ENCODE measurements at regions not wholly inside any gene's neighbourhood (a gene's known extent, or its start where the extent isn't known, plus 50 kb on each side); places are given as distances from the start of the nearest gene placed in this dataset.

DNA sequence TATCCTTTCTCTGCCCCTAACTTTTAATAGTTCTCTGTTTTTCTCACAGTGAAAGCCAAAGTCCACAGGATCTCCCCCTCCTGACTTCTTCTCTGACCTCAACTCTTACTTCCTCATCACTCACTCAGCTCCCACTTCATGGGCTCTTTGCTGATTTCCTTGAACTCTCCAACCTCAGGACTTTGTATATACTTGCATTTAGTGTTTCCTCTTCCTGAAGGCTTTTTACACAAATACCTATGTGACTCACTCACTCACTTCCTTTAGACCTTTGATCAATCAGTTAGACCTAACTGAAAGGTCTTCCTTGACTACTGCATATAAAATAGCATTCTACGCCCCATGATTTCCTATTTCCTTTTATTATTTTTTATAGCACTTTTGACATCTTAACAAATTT, 233.1 kb upstream of the MEX3C start:
- no peaks in the 10 kb centered on the region for H3K36me3 Mint-ChIP-seq (ENCODE audit: low read depth)
- no peaks in the 10 kb centered on the region for H3K9me3 Mint-ChIP-seq
- no peaks in the 10 kb centered on the region for H3K27me3 Mint-ChIP-seq (ENCODE audit: insufficient read depth)
- TF ChIP-seq, protein P1, sequence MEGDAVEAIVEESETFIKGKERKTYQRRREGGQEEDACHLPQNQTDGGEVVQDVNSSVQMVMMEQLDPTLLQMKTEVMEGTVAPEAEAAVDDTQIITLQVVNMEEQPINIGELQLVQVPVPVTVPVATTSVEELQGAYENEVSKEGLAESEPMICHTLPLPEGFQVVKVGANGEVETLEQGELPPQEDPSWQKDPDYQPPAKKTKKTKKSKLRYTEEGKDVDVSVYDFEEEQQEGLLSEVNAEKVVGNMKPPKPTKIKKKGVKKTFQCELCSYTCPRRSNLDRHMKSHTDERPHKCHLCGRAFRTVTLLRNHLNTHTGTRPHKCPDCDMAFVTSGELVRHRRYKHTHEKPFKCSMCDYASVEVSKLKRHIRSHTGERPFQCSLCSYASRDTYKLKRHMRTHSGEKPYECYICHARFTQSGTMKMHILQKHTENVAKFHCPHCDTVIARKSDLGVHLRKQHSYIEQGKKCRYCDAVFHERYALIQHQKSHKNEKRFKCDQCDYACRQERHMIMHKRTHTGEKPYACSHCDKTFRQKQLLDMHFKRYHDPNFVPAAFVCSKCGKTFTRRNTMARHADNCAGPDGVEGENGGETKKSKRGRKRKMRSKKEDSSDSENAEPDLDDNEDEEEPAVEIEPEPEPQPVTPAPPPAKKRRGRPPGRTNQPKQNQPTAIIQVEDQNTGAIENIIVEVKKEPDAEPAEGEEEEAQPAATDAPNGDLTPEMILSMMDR (conservative IDR thresholded peaks at IDR 0.05): no peak
- Histone ChIP-seq H3K9me3 (ENCODE audit: control insufficient read depth, low read length) (no peaks in the 10 kb centered on the region), H3K4me3 (ENCODE audit: low read length) (no peak overlapping the region), H3K4me1 (ENCODE audit: control insufficient read depth, insufficient read depth, low read length) (no peaks in the 10 kb centered on the region), H3K9ac (ENCODE audit: extremely low read depth, low read length, poor library complexity, severe bottlenecking) (no peak overlapping the region), H3K27ac (ENCODE audit: low read depth, low read length) (no peak overlapping the region), H3K36me3 (ENCODE audit: control insufficient read depth, insufficient read depth, low read length) (no peaks in the 10 kb centered on the region), H3K27me3 (ENCODE audit: control insufficient read depth, insufficient read depth, low read length, poor library complexity, severe bottlenecking) (no peaks in the 10 kb centered on the region)
- 100% methylated on average over 1 of the region's 1 CpG; no CpG with 5 or more reads in 1 of the 2 experiments for WGBS, 2 experiments (ENCODE audit: insufficient coverage in 1 of 2, insufficient read length in 1 of 2)
- no peak overlapping the region for H3K27ac Mint-ChIP-seq
- DNase-seq: no peak
- H3K4me1 Mint-ChIP-seq: peaks cover 19% of the 10 kb centered on the region
- H3K4me3 Mint-ChIP-seq: no peak overlapping the region

DNA sequence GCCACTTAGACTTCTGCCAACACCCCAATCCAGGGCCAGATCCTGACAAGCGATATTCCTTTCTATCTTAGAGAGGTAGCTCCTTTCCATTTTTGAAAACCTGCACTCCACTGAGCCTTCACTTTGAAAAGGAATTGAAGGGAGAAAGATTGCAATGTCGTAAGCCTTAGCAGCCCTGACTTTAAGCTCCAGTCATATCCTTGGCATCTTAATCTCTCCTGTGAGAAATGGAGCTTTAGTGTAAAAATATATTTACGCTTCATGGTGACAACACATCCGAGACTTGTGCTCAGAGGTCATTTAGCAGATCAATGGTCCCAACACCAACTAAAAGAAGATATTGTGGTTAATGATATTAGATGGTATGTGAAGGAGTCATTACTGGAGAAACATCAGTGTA, 235.8 kb upstream of the MEX3C start:
- Histone ChIP-seq H3K9ac (ENCODE audit: extremely low read depth, low read length, poor library complexity, severe bottlenecking) (no peak overlapping the region), H3K36me3 (ENCODE audit: control insufficient read depth, insufficient read depth, low read length) (no peaks in the 10 kb centered on the region), H3K27ac (ENCODE audit: low read depth, low read length) (no peak overlapping the region), H3K4me1 (ENCODE audit: control insufficient read depth, insufficient read depth, low read length) (no peaks in the 10 kb centered on the region), H3K9me3 (ENCODE audit: control insufficient read depth, low read length) (no peaks in the 10 kb centered on the region), H3K27me3 (ENCODE audit: control insufficient read depth, insufficient read depth, low read length, poor library complexity, severe bottlenecking) (no peaks in the 10 kb centered on the region), H3K4me3 (ENCODE audit: low read length) (no peak overlapping the region)
- 93 to 95% methylated on average over 3 to 4 of the region's 4 CpGs for WGBS, 2 experiments (ENCODE audit: insufficient coverage in 1 of 2, insufficient read length in 1 of 2)
- H3K27me3 Mint-ChIP-seq (ENCODE audit: insufficient read depth): no peaks in the 10 kb centered on the region
- H3K36me3 Mint-ChIP-seq (ENCODE audit: low read depth): no peaks in the 10 kb centered on the region
- no peak overlapping the region for H3K4me3 Mint-ChIP-seq
- H3K27ac Mint-ChIP-seq: no peak overlapping the region
- DNase-seq: no peak
- TF ChIP-seq, protein P1 (conservative IDR thresholded peaks at IDR 0.05): no peak
- H3K4me1 Mint-ChIP-seq: peaks cover 12% of the 10 kb centered on the region
- H3K9me3 Mint-ChIP-seq: no peaks in the 10 kb centered on the region

DNA sequence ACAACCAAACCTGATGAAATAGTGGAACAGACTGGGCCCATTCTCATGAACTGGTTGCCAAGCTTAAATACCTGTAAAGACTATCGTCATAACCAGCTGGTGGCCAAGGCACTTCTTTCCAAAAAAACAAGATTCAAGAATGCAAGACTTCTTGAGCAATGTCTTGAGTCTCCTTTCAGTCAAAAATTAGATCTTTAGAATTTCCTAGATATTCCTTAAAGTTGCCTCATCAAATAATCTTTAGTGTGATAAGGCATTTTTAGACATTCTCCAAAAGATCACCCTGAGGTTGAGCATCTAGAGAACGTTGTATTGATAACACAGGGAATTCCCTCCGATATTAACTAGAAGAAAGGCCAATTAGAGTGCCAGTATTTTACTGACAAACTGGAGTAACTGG, 236.4 kb upstream of the MEX3C start:
- Mint-ChIP-seq H3K27me3 (ENCODE audit: insufficient read depth) (no peaks in the 10 kb centered on the region), H3K9me3 (no peaks in the 10 kb centered on the region), H3K27ac (no peak overlapping the region), H3K4me1 (peaks cover 18% of the 10 kb centered on the region), H3K4me3 (no peak overlapping the region), H3K36me3 (ENCODE audit: low read depth) (no peaks in the 10 kb centered on the region)
- TF ChIP-seq, protein P1 (conservative IDR thresholded peaks at IDR 0.05): no peak
- Histone ChIP-seq H3K36me3 (ENCODE audit: control insufficient read depth, insufficient read depth, low read length) (no peaks in the 10 kb centered on the region), H3K9me3 (ENCODE audit: control insufficient read depth, low read length) (no peaks in the 10 kb centered on the region), H3K4me1 (ENCODE audit: control insufficient read depth, insufficient read depth, low read length) (no peaks in the 10 kb centered on the region), H3K27ac (ENCODE audit: low read depth, low read length) (no peak overlapping the region), H3K4me3 (ENCODE audit: low read length) (no peak overlapping the region), H3K27me3 (ENCODE audit: control insufficient read depth, insufficient read depth, low read length, poor library complexity, severe bottlenecking) (no peaks in the 10 kb centered on the region), H3K9ac (ENCODE audit: extremely low read depth, low read length, poor library complexity, severe bottlenecking) (no peak overlapping the region)
- no peak for DNase-seq
- WGBS, 2 experiments (ENCODE audit: insufficient coverage in 1 of 2, insufficient read length in 1 of 2): 90 to 95% methylated on average over 2 to 3 of the region's 3 CpGs
